Activated CD8-positive, alpha-beta memory T cell treated with anti-CD3 and anti-CD28 coated beads, Interleukin-2, amount 50 U/mL, for 4 hours (primary cell): ENCODE measurements at regions not wholly inside any gene's neighbourhood (a gene's known extent, or its start where the extent isn't known, plus 50 kb on each side); places are given as distances from the start of the nearest gene placed in this dataset.

Source experiments
- DNase-seq: peaks from one replicate; pipeline ENCODE4 v3.0.0-alpha.2; 2020

GRCh38 chr7:67426654-67427053 lies 430.0 kb downstream of the TYW1 start:
- no peak for DNase-seq

DNA sequence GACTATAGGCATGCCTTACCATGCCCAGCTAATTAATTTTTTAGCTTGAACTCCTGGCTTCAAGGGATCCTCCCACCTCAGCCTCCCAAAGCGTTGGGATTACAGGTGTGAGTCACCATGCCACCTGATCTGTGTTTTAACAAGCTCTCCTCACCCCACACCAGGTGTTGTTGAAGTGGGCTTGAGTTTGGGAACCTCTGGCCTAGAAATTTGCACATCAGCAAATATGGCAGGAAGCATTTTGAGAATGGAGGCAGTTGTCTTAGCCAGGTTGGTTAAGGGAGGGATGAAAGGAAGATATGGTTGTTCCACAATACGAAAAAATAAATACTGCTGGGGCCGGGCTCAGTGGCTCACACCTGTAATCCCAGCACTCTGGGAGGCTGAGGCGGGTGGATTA lies 433.1 kb downstream of the TYW1 start:
- DNase-seq, result no peak

GRCh38 chr7:67432536-67433234 lies 436.1 kb downstream of the TYW1 start:
- DNase-seq, result no peak

DNA sequence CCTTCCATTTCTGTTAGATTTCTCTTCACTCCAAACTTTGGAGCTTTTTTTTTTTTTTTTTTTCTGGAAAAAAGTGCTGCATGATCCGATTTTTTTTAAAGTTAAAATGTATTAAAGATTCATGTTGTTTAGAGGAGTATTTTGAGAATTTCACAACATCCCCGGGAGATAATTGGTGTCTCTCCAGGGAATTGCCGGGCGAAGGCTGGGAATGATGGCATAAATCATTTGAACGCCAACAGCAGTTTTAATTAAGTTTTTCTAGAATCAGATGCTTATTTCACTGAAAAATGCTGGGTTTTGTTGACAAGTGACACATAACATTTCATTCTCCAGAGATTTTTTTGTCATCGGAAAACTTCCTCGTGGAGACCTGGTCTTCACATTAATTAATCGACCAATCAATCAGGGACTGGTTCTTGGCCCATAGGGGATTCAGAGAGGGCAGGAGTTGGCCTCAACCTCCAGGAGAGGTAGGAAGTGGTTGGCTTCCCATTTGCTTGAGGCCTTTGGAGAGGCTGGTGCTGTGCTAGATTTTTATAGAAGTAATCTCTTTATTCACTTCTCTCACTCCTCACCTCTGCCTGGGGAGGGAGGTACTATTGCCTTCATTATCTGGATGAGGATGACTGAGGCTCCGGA lies 439.4 kb downstream of the TYW1 start:
- no peak for DNase-seq

DNA sequence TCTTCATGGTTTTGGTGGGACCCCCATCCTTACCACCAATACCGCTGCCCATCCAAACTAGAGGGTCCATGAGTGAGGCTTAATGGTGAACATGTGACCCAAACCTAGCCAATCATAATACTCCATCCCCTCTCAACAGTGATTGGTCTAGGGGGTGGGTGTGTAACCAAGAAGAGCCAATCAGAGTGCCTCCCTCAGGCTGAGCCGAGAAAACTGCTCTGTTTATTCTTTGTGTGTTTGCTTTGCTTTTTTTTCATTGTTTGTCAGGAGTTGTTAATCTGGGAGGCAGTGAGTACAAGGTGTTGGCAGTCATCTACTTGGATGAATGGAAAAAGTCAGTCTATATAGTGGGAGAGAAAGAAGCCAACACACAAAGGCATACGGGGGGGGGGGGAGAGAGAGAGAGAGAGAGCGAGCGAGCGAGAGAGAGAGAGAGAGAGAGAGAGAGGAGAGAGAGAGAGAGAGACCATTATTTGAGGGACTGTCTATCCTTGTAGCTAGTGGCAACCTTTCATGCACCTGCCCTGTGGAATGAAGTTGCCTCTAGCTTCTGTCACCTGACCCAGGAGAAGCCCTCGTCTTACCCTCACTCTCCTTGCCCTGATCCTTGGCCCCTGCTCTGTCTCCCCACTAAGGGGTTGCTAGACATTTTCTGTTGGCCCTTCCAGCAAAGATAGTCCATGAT lies 441.7 kb downstream of the TYW1 start:
- DNase-seq, result no peak

- no peak for DNase-seq
Observed at GRCh38 chr7:67438913-67439505, 442.4 kb downstream of the TYW1 start.

DNA sequence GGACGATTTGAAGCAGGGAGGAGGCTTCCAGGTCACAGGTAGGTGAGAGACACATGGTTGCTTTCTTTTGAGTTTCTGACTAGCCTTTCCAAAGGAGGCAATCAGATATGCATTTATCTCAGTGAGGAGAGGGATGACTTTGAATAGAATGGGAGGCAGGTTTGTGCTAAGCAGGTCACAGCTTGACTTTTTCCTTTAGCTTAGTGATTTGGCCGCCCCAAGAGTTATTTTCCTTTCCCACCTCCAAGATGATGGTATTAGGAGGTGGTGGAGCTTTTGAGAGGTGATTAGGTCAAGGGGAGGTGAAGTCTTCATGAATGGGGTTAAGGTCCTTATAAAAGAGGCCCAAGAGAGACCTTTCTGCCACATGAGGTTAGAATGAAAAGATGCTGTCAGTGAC lies 443.7 kb downstream of the TYW1 start:
- no peak for DNase-seq

DNA sequence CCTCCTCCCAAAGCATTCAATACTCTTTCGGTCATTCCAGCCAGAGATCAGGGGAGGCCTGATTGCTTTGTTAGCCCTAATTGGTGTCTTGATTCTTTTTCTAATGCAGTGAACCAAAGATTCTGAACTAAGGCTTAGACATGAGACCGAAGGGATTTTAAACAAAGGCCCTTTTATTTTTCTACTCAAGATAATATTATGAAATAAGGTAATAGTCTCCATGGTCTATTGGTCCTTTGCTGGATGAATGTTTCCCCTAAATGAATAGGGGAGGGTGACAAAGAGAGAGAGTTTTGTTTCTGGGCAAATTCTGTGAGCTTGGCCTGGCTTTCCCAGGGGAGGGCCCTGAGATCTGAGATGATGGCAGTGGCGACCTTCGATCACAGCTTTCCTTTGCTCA lies 449.1 kb downstream of the TYW1 start:
- DNase-seq, result no peak

- DNase-seq, result no peak
Observed at GRCh38 chr7:67447297-67447696, 450.7 kb downstream of the TYW1 start.

GRCh38 chr7:67448271-67448670 lies 451.6 kb downstream of the TYW1 start:
- no peak for DNase-seq

- no peak for DNase-seq
Observed at GRCh38 chr7:67450171-67450570, 453.5 kb downstream of the TYW1 start.

DNA sequence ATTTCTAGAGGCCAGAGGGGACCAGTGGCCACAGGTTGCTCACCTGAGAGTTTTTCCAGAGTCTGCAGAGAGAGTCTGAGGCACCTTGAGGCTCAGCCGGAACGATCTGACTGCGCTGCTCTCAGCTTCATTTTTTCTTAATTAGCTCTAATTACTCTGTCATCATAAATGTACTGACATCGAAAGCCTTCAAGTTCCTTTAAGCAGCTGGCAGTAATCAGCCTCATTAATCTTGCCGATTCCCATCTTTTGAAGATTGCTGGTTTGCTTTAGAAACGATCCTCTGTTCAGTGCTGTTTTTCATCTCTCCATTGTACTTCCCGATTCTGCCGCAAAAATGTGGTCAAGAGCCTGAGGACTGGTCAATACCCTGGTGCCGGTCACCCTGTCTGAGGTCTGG lies 454.7 kb downstream of the TYW1 start:
- no peak for DNase-seq

GRCh38 chr7:67452516-67453026 lies 455.9 kb downstream of the TYW1 start:
- no peak for DNase-seq

GRCh38 chr7:67453580-67454380 lies 457.1 kb downstream of the TYW1 start:
- DNase-seq, result no peak

GRCh38 chr7:67455508-67455907 lies 458.9 kb downstream of the TYW1 start:
- DNase-seq, result no peak

DNA sequence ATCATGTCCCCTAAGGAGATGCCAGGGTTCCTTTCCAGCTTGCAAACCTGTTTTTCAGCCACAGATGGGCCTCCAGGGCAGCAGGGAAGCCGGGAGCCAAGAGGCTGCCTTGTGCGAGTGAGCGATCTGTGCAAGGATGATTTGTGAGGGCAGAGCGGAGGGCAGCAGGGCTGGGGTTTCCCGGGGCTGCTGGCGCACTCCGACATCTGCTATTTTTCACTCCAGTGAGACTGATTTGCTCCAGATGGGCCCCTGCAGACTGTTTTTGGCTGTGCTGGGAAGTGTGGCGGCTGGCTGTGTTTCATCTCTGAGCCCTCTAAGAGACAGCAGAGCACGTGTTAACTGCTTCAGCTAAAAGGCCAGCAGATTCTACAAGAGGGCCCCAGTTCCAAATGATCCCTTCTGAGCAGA lies 466.2 kb downstream of the TYW1 start:
- DNase-seq, result no peak

DNA sequence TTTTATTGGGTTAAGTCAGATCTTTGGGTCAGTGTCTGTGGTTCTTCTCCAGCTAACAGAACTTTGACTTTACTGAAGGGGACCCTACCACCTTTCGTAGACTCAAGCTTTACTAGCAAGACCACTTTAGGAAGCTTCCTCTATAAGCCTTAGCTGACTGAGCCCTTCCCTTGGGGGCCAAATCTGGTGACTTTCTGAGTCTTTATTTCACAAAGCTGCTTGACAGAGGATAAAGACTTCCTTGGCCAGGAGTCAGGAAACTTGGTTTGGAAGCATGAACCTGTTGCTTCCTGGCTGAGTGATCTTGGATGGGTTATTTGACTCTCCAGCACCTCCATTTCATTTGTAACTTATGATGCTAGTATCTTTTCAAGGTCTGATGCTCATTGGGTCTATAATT lies 466.7 kb downstream of the TYW1 start:
- DNase-seq, result no peak

- no peak for DNase-seq
Observed at GRCh38 chr7:67463983-67464382, 467.4 kb downstream of the TYW1 start.

DNA sequence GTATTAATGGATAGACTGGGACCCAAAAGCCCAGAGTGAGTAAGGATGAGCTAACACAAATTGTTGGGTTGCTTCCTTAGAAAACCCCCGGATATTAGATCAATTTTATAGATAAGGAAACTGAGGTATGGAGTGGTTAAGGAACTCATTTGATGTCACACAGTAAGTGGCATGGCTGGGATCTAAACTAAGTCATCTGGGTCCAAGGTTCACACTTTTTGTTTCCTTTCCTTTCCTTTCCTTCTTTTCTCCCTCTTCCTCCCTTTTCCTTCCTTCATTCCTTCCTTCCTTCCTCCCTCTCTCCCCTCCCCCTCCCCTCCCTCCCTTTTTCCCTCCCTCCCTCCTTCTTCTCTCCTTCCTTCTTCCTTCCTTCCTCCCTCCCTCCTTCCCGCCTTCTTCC lies 469.5 kb downstream of the TYW1 start:
- DNase-seq, result no peak

DNA sequence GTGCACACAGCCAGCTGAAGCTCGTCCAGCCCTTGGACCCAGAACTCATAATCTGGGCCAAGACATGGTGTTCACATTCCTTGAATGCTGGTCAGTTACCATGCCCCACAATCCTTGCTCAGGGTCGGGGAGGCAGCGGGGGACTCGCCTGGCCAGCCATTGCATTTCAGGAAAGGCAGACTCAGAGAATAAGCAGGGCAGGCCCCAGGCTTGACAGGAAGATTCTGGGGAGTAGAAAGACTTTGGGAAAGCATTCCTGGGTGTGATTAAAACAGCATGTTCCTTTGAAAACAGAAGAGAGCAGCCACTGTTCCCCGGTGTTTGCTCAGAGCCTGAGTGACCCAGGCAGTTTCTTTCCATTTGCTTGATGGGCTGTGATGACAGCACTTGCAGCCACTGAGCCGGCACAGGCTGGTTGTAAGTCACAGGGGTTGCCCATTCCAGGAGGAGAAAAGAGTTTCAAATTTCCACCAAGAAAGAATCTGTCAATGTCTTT lies 473.7 kb downstream of the TYW1 start:
- DNase-seq, result no peak

DNA sequence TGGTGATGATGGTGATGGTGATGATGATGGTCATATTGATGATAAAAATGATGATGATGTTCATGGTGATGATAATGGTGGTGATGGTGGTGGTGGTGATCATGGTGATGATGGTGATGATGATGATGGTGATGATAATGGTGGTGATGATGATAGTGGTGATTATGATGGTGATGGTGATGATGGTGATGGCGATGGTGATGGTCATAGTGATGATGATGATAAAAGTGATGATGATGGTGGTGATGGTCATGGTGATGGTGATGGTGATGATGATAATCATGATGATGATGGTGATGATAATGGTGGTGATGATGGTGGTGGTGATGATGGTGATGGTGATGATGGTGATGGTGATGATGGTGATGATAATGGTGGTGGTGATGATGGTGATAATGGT lies 478.7 kb downstream of the TYW1 start:
- no peak for DNase-seq

GRCh38 chr7:67478066-67478465 lies 481.4 kb downstream of the TYW1 start:
- DNase-seq, result no peak
